H9 (cell line): ENCODE measurements at regions not wholly inside any gene's neighbourhood (a gene's known extent, or its start where the extent isn't known, plus 50 kb on each side); places are given as distances from the start of the nearest gene placed in this dataset.

ENCODE experiments used
- DNase-seq: peaks from one replicate; pipeline ENCODE4 v3.0.0-alpha.2; 2017
- H2AFZ ChIP-seq: one replicate; pipeline ENCODE4 v1.6.1; 2013; ENCODE audit warnings: mild to moderate bottlenecking, low read length, control low read depth, moderate library complexity
- H2AK5ac ChIP-seq: 2 replicates; pipeline ENCODE4 v1.6.1; 2013; ENCODE audit warnings: low read length, control low read depth, mixed read lengths; ENCODE audit not compliant: insufficient read length
- H2BK120ac ChIP-seq: one replicate; pipeline ENCODE4 v1.6.1; 2013; ENCODE audit warnings: low read depth, mild to moderate bottlenecking, low read length, control low read depth, inconsistent platforms; ENCODE audit not compliant: poor library complexity, severe bottlenecking
- H2BK12ac ChIP-seq: 2 replicates; pipeline ENCODE4 v1.6.1; 2013; ENCODE audit warnings: low read length, control low read depth, mixed read lengths, low read depth; ENCODE audit not compliant: insufficient read length
- H2BK15ac ChIP-seq: 2 replicates; pipeline ENCODE4 v1.6.1; 2013; ENCODE audit warnings: low read depth, low read length, control low read depth
- H2BK20ac ChIP-seq: one replicate; pipeline ENCODE4 v1.6.1; 2013; ENCODE audit warnings: low read depth, mild to moderate bottlenecking, low read length, control low read depth, inconsistent platforms; ENCODE audit not compliant: poor library complexity, severe bottlenecking
- H2BK5ac ChIP-seq: 2 replicates; pipeline ENCODE4 v1.6.1; 2013; ENCODE audit warnings: low read length, control low read depth, mixed read lengths; ENCODE audit not compliant: insufficient read length
- H3K14ac ChIP-seq: 2 replicates; pipeline ENCODE4 v1.6.1; 2013; ENCODE audit warnings: low read length, control low read depth; ENCODE audit not compliant: insufficient read depth
- H3K18ac ChIP-seq: 2 replicates; pipeline ENCODE4 v1.6.1; 2013; ENCODE audit warnings: low read depth, mild to moderate bottlenecking, mixed read lengths, low read length, control low read depth; ENCODE audit not compliant: insufficient read length
- H3K23ac ChIP-seq: 2 replicates; pipeline ENCODE4 v1.6.1; 2013; ENCODE audit warnings: low read length, control low read depth, mixed read lengths, low read depth; ENCODE audit not compliant: insufficient read length
- H3K23me2 ChIP-seq: 2 replicates; pipeline ENCODE4 v1.6.1; 2013; ENCODE audit warnings: low read depth, mild to moderate bottlenecking, mixed read lengths, low read length, control low read depth; ENCODE audit not compliant: insufficient read length, poor library complexity, severe bottlenecking
- H3K27ac ChIP-seq: 2 replicates; pipeline ENCODE4 v1.5.1; 2013; ENCODE audit warnings: low read length, control low read depth, mixed read lengths, low read depth; ENCODE audit not compliant: insufficient read length
- H3K27me3 ChIP-seq: 2 replicates; pipeline ENCODE4 v1.6.1; 2013; ENCODE audit warnings: low read length, control low read depth, inconsistent platforms; ENCODE audit not compliant: insufficient read depth
- H3K4ac ChIP-seq: 2 replicates; pipeline ENCODE4 v1.6.1; 2013; ENCODE audit warnings: low read depth, mild to moderate bottlenecking, control low read depth, inconsistent platforms, low read length, moderate library complexity
- H3K4me1 ChIP-seq: 2 replicates; pipeline ENCODE4 v1.6.1; 2013; ENCODE audit warnings: low read length, control low read depth, inconsistent platforms; ENCODE audit not compliant: insufficient read depth
- H3K4me2 ChIP-seq: 2 replicates; pipeline ENCODE4 v1.6.1; 2013; ENCODE audit warnings: low read length, control low read depth, mixed read lengths; ENCODE audit not compliant: insufficient read length, insufficient read depth
- H3K56ac ChIP-seq: 2 replicates; pipeline ENCODE4 v1.6.1; 2013; ENCODE audit warnings: low read depth, mild to moderate bottlenecking, mixed read lengths, low read length, control low read depth; ENCODE audit not compliant: insufficient read length
- H3K79me1 ChIP-seq: 2 replicates; pipeline ENCODE4 v1.6.1; 2013; ENCODE audit warnings: low read depth, mild to moderate bottlenecking, moderate library complexity, low read length, control low read depth, inconsistent platforms; ENCODE audit not compliant: insufficient read depth, poor library complexity, severe bottlenecking
- H3K79me2 ChIP-seq: 2 replicates; pipeline ENCODE4 v1.6.1; 2013; ENCODE audit warnings: low read length, control low read depth, inconsistent platforms; ENCODE audit not compliant: insufficient read depth
- H3K9ac ChIP-seq: 2 replicates; pipeline ENCODE4 v1.6.1; 2013; ENCODE audit warnings: low read length, control low read depth, mixed read lengths; ENCODE audit not compliant: insufficient read length; ENCODE audit errors: extremely low read depth
- H3K9me3 ChIP-seq: one replicate; pipeline ENCODE4 v1.6.1; 2013; ENCODE audit warnings: low read depth, low read length, inconsistent platforms; ENCODE audit not compliant: control insufficient read depth
- H3T11ph ChIP-seq: one replicate; pipeline ENCODE4 v1.6.1; 2013; ENCODE audit warnings: mild to moderate bottlenecking, low read length, control low read depth, inconsistent platforms
- H4K20me1 ChIP-seq: one replicate; pipeline ENCODE4 v1.6.1; 2013; ENCODE audit not compliant: control insufficient read depth, insufficient read length, insufficient read depth
- H4K5ac ChIP-seq: 2 replicates; pipeline ENCODE4 v1.6.1; 2013; ENCODE audit warnings: low read depth, mild to moderate bottlenecking, mixed read lengths, low read length, control low read depth; ENCODE audit not compliant: insufficient read length
- H4K8ac ChIP-seq: replicated peaks from 2 replicates; pipeline ENCODE4 v1.6.1; 2013; ENCODE audit warnings: low read length, control low read depth, mixed read lengths, low read depth; ENCODE audit not compliant: insufficient read length
- H4K91ac ChIP-seq: 2 replicates; pipeline ENCODE4 v1.6.1; 2013; ENCODE audit warnings: low read depth, mild to moderate bottlenecking, moderate library complexity, mixed read lengths, low read length, control low read depth; ENCODE audit not compliant: insufficient read length
- H3K27ac Mint-ChIP-seq, 3 experiments: 2 replicates in 2 of 3; 3 replicates in 1 of 3; pipeline ENCODE4 v1.8.0; 2020 to 2021; ENCODE audit warnings: mixed read lengths in 3 of 3, mild to moderate bottlenecking in 1 of 3, moderate library complexity in 1 of 3
- H3K27me3 Mint-ChIP-seq: 2 replicates; pipeline ENCODE4 v1.8.0; 2021; ENCODE audit warnings: low read depth, mild to moderate bottlenecking, moderate library complexity, mixed read lengths
- H3K36me3 Mint-ChIP-seq, 3 experiments: 2 replicates in 2 of 3; 3 replicates in 1 of 3; pipeline ENCODE4 v1.8.0; 2020 to 2021; ENCODE audit warnings: low read depth in 3 of 3, mixed read lengths in 3 of 3; ENCODE audit not compliant: insufficient read depth in 1 of 3
- H3K4me1 Mint-ChIP-seq, 2 experiments: 2 replicates each; pipeline ENCODE4 v1.8.0; 2020; ENCODE audit warnings: mixed read lengths in 2 of 2
- H3K4me3 Mint-ChIP-seq, 2 experiments: 2 replicates in 1 of 2; 3 replicates in 1 of 2; pipeline ENCODE4 v1.8.0; 2020 to 2021; ENCODE audit warnings: mild to moderate bottlenecking in 2 of 2, mixed read lengths in 2 of 2, moderate library complexity in 1 of 2
- H3K9me3 Mint-ChIP-seq, 2 experiments: 2 replicates in 1 of 2; 3 replicates in 1 of 2; pipeline ENCODE4 v1.8.0; 2020; ENCODE audit warnings: mild to moderate bottlenecking in 2 of 2, mixed read lengths in 2 of 2, moderate library complexity in 1 of 2
- CTCF ChIP-seq: fragments of 200-600 bp; sonication (generic); conservative IDR thresholded peaks from 3 replicates; pipeline ENCODE4 v1.8.0; 2021; ENCODE audit warnings: antibody characterized with exemption, mild to moderate bottlenecking
- WGBS: extraction: QIAGEN DNeasy Blood & Tissue Kit; methylation state at CpG from one replicate; pipeline ENCODE4 v1.1.7; 2013; ENCODE audit warnings: missing lambda C conversion rate, low lambda C conversion rate, mixed read lengths; ENCODE audit not compliant: insufficient read length; ENCODE audit errors: extremely low coverage; 5-methylcytosine and 5-hydroxymethylcytosine counted together

GRCh38 chr4:189504220-189504619 is 436.5 kb upstream of the FRG1 start:
- Histone ChIP-seq H3K23ac (no peak overlapping the region), H3K4ac (no peak overlapping the region), H2BK120ac (no peak overlapping the region), H2BK5ac (no peak overlapping the region), H4K20me1 (no peaks in the 10 kb centered on the region), H3K18ac (no peak overlapping the region), H3K14ac (no peak overlapping the region), H4K8ac (no peak overlapping the region), H2BK15ac (no peak overlapping the region), H3K9ac (no peak overlapping the region), H3K27me3 (no peaks in the 10 kb centered on the region), H2BK12ac (no peak overlapping the region), H3T11ph (no peak overlapping the region), H2AFZ (no peak overlapping the region), H2AK5ac (no peak overlapping the region), H2BK20ac (no peak overlapping the region), H3K79me1 (no peaks in the 10 kb centered on the region), H4K5ac (no peak overlapping the region), H3K4me2 (no peak overlapping the region), H3K79me2 (no peaks in the 10 kb centered on the region), H3K9me3 (peaks cover 5% of the 10 kb centered on the region), H3K23me2 (no peaks in the 10 kb centered on the region), H4K91ac (no peak overlapping the region), H3K4me1 (no peaks in the 10 kb centered on the region), H3K56ac (no peak overlapping the region), H3K27ac (no peak overlapping the region)
- DNase-seq: no peak
- Mint-ChIP-seq H3K27me3 (no peaks in the 10 kb centered on the region), H3K9me3 (peaks cover 50 to 82% of the 10 kb centered on the region in 2 experiments), H3K4me1 (no peaks in the 10 kb centered on the region), H3K36me3 (peaks cover 0 to 9% (median 5%) of the 10 kb centered on the region in 3 experiments; a peak in 6 of 7 replicates), H3K4me3 (no peak overlapping the region), H3K27ac (no peak overlapping the region)
- WGBS: no CpG with 5 or more reads among the region's 2 CpGs
- no peak for TF ChIP-seq CTCF
